GM06990 (cell line): ENCODE measurements at regions not wholly inside any gene's neighbourhood (a gene's known extent, or its start where the extent isn't known, plus 50 kb on each side); places are given as distances from the start of the nearest gene placed in this dataset.

Source experiments
- DNase-seq: peaks from one replicate; pipeline ENCODE4 v3.0.0-alpha.2; 2011; ENCODE audit not compliant: insufficient read length; ENCODE audit errors: extremely low read depth
- H3K27me3 ChIP-seq: replicated peaks from 2 replicates; pipeline ENCODE4 v1.6.0; 2011; ENCODE audit warnings: low read length; ENCODE audit not compliant: control insufficient read depth, insufficient read depth
- H3K36me3 ChIP-seq: 2 replicates; pipeline ENCODE4 v1.5.1; 2011; ENCODE audit warnings: low read length; ENCODE audit not compliant: control insufficient read depth, insufficient read depth
- H3K4me3 ChIP-seq: replicated peaks from 2 replicates; pipeline ENCODE4 v1.5.1; 2011; ENCODE audit warnings: low read depth, mild to moderate bottlenecking, control low read depth, low read length
- TF ChIP-seq, protein P1 (sequence below): IDR thresholded peaks from 2 replicates; pipeline ENCODE4 v1.5.1; 2011; ENCODE audit warnings: low read length, control low read depth, mild to moderate bottlenecking, inconsistent platforms; ENCODE audit not compliant: insufficient read depth, poor library complexity, severe bottlenecking

- TF ChIP-seq, protein P1, sequence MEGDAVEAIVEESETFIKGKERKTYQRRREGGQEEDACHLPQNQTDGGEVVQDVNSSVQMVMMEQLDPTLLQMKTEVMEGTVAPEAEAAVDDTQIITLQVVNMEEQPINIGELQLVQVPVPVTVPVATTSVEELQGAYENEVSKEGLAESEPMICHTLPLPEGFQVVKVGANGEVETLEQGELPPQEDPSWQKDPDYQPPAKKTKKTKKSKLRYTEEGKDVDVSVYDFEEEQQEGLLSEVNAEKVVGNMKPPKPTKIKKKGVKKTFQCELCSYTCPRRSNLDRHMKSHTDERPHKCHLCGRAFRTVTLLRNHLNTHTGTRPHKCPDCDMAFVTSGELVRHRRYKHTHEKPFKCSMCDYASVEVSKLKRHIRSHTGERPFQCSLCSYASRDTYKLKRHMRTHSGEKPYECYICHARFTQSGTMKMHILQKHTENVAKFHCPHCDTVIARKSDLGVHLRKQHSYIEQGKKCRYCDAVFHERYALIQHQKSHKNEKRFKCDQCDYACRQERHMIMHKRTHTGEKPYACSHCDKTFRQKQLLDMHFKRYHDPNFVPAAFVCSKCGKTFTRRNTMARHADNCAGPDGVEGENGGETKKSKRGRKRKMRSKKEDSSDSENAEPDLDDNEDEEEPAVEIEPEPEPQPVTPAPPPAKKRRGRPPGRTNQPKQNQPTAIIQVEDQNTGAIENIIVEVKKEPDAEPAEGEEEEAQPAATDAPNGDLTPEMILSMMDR, result no peak
- DNase-seq, result no peak
- no peaks in the 10 kb centered on the region for H3K36me3 ChIP-seq
- H3K4me3 ChIP-seq, result no peak overlapping the region
- H3K27me3 ChIP-seq, result no peaks in the 10 kb centered on the region; the same call in 1 of the 2 replicates
Observed at GRCh38 chr2:45178359-45178758, 169.1 kb upstream of the SIX2 start.

DNA sequence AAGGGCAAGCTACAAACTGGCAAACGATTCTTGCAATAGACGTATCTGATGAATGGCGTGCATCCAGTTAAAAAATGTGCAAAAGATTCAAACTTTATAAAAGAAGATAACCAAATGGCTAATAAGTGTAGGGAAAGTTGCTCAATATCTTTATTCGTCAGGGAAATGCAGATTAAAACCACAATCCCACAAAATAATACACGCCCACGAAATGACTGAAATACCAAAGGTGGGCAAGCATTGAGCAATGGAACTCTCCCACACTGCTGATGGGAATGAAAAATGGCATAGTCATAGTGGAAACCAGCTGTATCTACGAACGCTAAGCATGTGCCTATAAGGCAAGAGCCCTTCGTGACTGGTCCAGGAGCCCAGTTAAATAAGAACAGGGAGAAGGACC, 168.6 kb upstream of the SIX2 start:
- H3K27me3 ChIP-seq, result no peaks in the 10 kb centered on the region; the same call in 1 of the 2 replicates
- no peaks in the 10 kb centered on the region for H3K36me3 ChIP-seq
- H3K4me3 ChIP-seq, result no peak overlapping the region
- no peak for DNase-seq
- TF ChIP-seq, protein P1, result no peak

DNA sequence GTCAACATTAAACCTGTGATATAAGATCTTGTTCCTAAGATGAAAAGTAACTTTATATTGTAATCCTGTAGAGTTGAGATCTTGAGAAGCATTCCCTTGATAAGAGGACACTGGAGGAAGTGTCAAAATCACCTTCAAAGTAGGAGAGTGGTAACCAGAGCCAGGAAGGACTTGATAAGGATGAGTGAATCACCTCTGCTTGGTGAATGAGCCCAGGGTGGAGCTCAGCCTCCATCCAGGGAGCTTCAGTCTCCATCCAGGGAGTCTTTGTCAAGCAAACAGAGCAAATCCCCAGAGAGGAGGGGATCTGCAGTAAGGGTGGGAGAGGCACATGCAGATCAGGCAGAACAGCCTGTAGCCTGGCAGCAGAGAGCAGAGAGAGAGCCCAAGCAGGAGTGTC, 167.1 kb upstream of the SIX2 start:
- Histone ChIP-seq H3K27me3 (no peaks in the 10 kb centered on the region; the same call in 1 of the 2 replicates), H3K4me3 (no peak overlapping the region), H3K36me3 (no peaks in the 10 kb centered on the region)
- DNase-seq, result no peak
- TF ChIP-seq, protein P1, result no peak

DNA sequence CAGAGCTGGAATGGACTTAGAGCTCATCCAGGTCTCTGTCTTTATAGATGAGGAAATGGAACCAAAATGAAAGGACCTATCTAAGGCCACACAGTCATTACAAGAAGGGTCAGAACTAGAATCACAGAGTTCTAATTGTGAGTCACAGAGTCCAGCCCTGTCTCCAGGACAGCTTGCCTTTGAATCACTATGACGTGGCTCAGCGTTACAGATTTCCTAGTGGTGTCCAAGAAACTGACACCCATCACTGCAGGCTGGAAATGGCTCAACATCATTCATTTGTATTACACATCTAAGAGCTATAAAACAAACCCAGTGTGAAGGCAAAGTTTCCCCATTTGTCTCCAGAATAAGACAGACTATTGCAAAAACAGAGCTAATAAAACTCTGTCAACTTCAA, 164.3 kb upstream of the SIX2 start:
- DNase-seq, result no peak
- TF ChIP-seq, protein P1, result no peak
- no peaks in the 10 kb centered on the region for H3K36me3 ChIP-seq
- H3K27me3 ChIP-seq, result no peaks in the 10 kb centered on the region; the same call in none of the 2 replicates
- H3K4me3 ChIP-seq, result no peak overlapping the region

DNA sequence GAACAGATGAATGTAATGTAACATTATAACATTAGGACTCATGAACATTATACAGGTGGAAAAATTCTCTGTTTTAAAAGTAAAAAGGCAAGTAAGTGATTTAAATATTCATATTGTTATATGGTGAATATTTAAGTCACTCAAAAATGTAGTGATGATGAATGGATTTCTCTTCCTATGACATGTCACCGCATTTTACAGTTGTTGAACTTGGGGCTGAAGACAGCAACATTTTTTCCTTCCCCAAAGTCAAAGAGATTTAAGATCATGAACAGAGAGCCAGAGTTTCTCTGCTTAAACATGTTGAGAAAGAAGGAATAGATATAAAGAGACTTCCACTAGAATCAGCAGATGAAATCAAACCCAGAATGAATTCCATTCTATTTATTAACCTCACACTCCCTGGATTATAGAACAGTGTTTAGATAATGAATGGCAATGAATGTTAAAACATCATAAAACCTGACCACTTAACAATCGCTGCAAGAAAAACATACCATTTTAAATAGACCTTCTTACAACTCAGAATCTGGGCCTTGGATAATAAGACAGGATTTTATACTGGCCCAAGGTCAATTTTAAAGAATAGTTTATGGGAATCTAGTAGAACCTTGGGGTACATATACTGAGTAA, 163.6 kb upstream of the SIX2 start:
- H3K36me3 ChIP-seq, result no peaks in the 10 kb centered on the region
- TF ChIP-seq, protein P1, result no peak
- H3K4me3 ChIP-seq, result no peak overlapping the region
- DNase-seq, result no peak
- no peaks in the 10 kb centered on the region; the same call in none of the 2 replicates for H3K27me3 ChIP-seq

DNA sequence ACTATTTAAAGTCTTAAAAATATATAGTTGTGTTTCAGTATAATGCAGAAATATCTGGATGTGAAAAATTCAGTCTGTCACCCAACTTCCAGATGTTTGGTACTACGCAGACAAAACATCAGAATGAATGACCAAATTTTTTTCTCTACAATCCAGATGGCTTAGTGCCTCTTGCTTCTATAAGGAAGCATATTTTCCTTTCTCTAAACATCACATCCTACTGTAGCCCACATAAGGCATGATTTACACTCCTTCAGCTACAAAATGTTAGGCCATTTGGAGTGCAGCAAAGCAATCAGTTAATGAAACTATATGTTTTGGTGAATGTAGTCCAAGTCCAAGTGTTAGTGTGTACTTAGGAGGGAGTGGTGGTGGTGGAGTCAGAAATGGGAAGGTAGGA, 162.9 kb upstream of the SIX2 start:
- H3K27me3 ChIP-seq, result no peaks in the 10 kb centered on the region; the same call in none of the 2 replicates

More for the DNA sequence above, 162.9 kb upstream of the SIX2 start:
- no peak overlapping the region for H3K4me3 ChIP-seq
- TF ChIP-seq, protein P1, result no peak
- no peaks in the 10 kb centered on the region for H3K36me3 ChIP-seq
- DNase-seq, result no peak
